ENCODE measurements at regions not wholly inside any gene's neighbourhood (a gene's known extent, or its start where the extent isn't known, plus 50 kb on each side); places are given as distances from the start of the nearest gene placed in this dataset.
A peak's percentile ranks its signal among the peaks of the same experiment; 100 is the strongest.

GRCh38 chr11:19567996-19568395 is 144.6 kb upstream of the NAV2 start:
- no peak for DNase-seq (ENCODE audit: low read depth in 2 of 2)
- no peak overlapping the region for H3K4me3 ChIP-seq (replicated peaks in 1 of 2; ENCODE audit: low read depth in 2 of 2, low read length in 2 of 2)
- no peak for TF ChIP-seq CTCF (IDR thresholded peaks at IDR 0.05; ENCODE audit: low read depth, low read length)

GRCh38 chr11:19566583-19567379 is 145.9 kb upstream of the NAV2 start:
- no peak for DNase-seq (ENCODE audit: low read depth in 2 of 2)
- TF ChIP-seq CTCF (IDR thresholded peaks at IDR 0.05; ENCODE audit: low read depth, low read length) = no peak
- H3K4me3 ChIP-seq (replicated peaks in 1 of 2; ENCODE audit: low read depth in 2 of 2, low read length in 2 of 2) = no peak overlapping the region

- no peak for TF ChIP-seq CTCF (IDR thresholded peaks at IDR 0.05; ENCODE audit: low read depth, low read length)
- no peak for DNase-seq (ENCODE audit: low read depth in 2 of 2)
- H3K4me3 ChIP-seq (replicated peaks in 1 of 2; ENCODE audit: low read depth in 2 of 2, low read length in 2 of 2) = no peak overlapping the region
Measured at GRCh38 chr11:19565639-19566038, 147.0 kb upstream of the NAV2 start.

- H3K4me3 ChIP-seq (replicated peaks in 1 of 2; ENCODE audit: low read depth in 2 of 2, low read length in 2 of 2) = no peak overlapping the region
- no peak for DNase-seq (ENCODE audit: low read depth in 2 of 2)
- TF ChIP-seq CTCF (IDR thresholded peaks at IDR 0.05; ENCODE audit: low read depth, low read length) = no peak
Measured at GRCh38 chr11:19562156-19562555, 150.5 kb upstream of the NAV2 start.

GRCh38 chr11:19561011-19561410 is 151.6 kb upstream of the NAV2 start:
- no peak for TF ChIP-seq CTCF (IDR thresholded peaks at IDR 0.05; ENCODE audit: low read depth, low read length)
- peak; percentile 39 to 60 for DNase-seq (ENCODE audit: low read depth in 2 of 2)
- no peak overlapping the region for H3K4me3 ChIP-seq (replicated peaks in 1 of 2; ENCODE audit: low read depth in 2 of 2, low read length in 2 of 2)

- H3K4me3 ChIP-seq (replicated peaks in 1 of 2; ENCODE audit: low read depth in 2 of 2, low read length in 2 of 2) = no peak overlapping the region
- TF ChIP-seq CTCF (IDR thresholded peaks at IDR 0.05; ENCODE audit: low read depth, low read length) = no peak
- no peak for DNase-seq (ENCODE audit: low read depth in 2 of 2)
Measured at GRCh38 chr11:19560156-19560555, 152.5 kb upstream of the NAV2 start.

- no peak for DNase-seq (ENCODE audit: low read depth in 2 of 2)
- TF ChIP-seq CTCF (IDR thresholded peaks at IDR 0.05; ENCODE audit: low read depth, low read length) = no peak
Measured at GRCh38 chr11:19559746-19560145, 152.9 kb upstream of the NAV2 start.

More at GRCh38 chr11:19559746-19560145, 152.9 kb upstream of the NAV2 start:
- H3K4me3 ChIP-seq (replicated peaks in 1 of 2; ENCODE audit: low read depth in 2 of 2, low read length in 2 of 2) = no peak overlapping the region
